ENCODE measurements at regions not wholly inside any gene's neighbourhood (a gene's known extent, or its start where the extent isn't known, plus 50 kb on each side); places are given as distances from the start of the nearest gene placed in this dataset.
"Not testable (repeated sequence)": the region's sequence is repeated elsewhere in the genome, so short reads cannot be mapped to it uniquely, and the experiment has no call there.

DNA sequence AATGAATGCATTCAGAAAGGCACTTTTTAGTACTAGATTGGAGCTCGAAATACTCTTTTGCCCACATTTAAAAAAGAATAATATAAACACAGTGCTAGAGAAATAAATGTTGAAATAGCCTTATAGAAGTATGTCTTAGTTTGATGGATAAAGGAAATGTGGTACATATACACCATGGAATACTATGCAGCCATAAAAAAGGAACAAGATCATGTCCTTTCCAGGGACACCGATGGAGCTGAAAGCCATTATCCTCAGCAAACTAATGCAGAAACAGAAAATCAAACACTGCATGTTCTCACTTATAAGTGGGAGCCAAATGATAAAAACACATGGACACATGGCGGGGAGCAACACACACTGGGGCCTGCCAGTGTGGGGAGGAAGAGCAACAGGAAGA is 135.0 kb downstream of the HNMT start:
- not testable (repeated sequence) for TF ChIP-seq POLR2A (IDR thresholded peaks at IDR 0.05; ENCODE audit: low read depth, low read length); POLR2AphosphoS5 (IDR thresholded peaks at IDR 0.05; ENCODE audit: low read depth, low read length); TAF1 (IDR thresholded peaks at IDR 0.05; ENCODE audit: borderline replicate concordance, low read depth, low read length)

Data from GM12892 (cell line).